Stimulated activated naive CD8-positive, alpha-beta T cell treated with anti-CD3 and anti-CD28 coated beads, Interleukin-15, Interleukin-2, amounts not matched to agents 100 U/mL and 50 U/mL, for 24 hours (primary cell): ENCODE measurements at regions not wholly inside any gene's neighbourhood (a gene's known extent, or its start where the extent isn't known, plus 50 kb on each side); places are given as distances from the start of the nearest gene placed in this dataset.
"Not testable (repeated sequence)": the region's sequence is repeated elsewhere in the genome, so short reads cannot be mapped to it uniquely, and the experiment has no call there.

ENCODE experiments used
- ATAC-seq: fragments of 150-1000 bp; cut with Tn5 transposase; one replicate; pipeline ENCODE4 v1.10.0; 2021
- DNase-seq: peaks from one replicate; pipeline ENCODE4 v3.0.0; 2021

- DNase-seq (no peak), ATAC-seq (no peak)
Measured at GRCh38 chr16:72457243-72457940, 285.4 kb upstream of the PMFBP1 start.

GRCh38 chr16:72455743-72456659, 284.0 kb upstream of the PMFBP1 start:
- DNase-seq = no peak
- ATAC-seq = no peak

GRCh38 chr16:72453856-72454255, 281.9 kb upstream of the PMFBP1 start:
- not testable (repeated sequence) for ATAC-seq, DNase-seq

- no peak for DNase-seq
- ATAC-seq = no peak
Measured at GRCh38 chr16:72444696-72445095, 272.7 kb upstream of the PMFBP1 start.

GRCh38 chr16:72443809-72444208, 271.9 kb upstream of the PMFBP1 start:
- ATAC-seq (no peak), DNase-seq (no peak)

GRCh38 chr16:72442385-72443158, 270.6 kb upstream of the PMFBP1 start:
- ATAC-seq = no peak

GRCh38 chr16:72437891-72438290, 265.9 kb upstream of the PMFBP1 start:
- ATAC-seq (no peak), DNase-seq (no peak)

More at GRCh38 chr16:72442385-72443158, 270.6 kb upstream of the PMFBP1 start:
- no peak for DNase-seq

- ATAC-seq (no peak), DNase-seq (no peak)
Measured at GRCh38 chr16:72434159-72434558, 262.2 kb upstream of the PMFBP1 start.

- ATAC-seq (no peak), DNase-seq (no peak)
Measured at GRCh38 chr16:72430121-72430520, 258.2 kb upstream of the PMFBP1 start.

- DNase-seq (no peak), ATAC-seq (no peak)
Measured at GRCh38 chr16:72429671-72430081, 257.7 kb upstream of the PMFBP1 start.

- DNase-seq (no peak), ATAC-seq (no peak)
Measured at GRCh38 chr16:72428681-72429376, 256.9 kb upstream of the PMFBP1 start.

- ATAC-seq (no peak), DNase-seq (no peak)
Measured at GRCh38 chr16:72427783-72428331, 255.9 kb upstream of the PMFBP1 start.

- no peak for DNase-seq
- ATAC-seq = no peak
Measured at GRCh38 chr16:72427051-72427782, 255.3 kb upstream of the PMFBP1 start.

GRCh38 chr16:72426386-72426785, 254.4 kb upstream of the PMFBP1 start:
- ATAC-seq (no peak), DNase-seq (no peak)

- ATAC-seq (no peak), DNase-seq (no peak)
Measured at GRCh38 chr16:72425571-72426341, 253.8 kb upstream of the PMFBP1 start.

- ATAC-seq = no peak
Measured at GRCh38 chr16:72424757-72425156, 252.8 kb upstream of the PMFBP1 start.

GRCh38 chr16:72422308-72422897, 250.4 kb upstream of the PMFBP1 start:
- no peak for DNase-seq
- ATAC-seq = no peak

More at GRCh38 chr16:72424757-72425156, 252.8 kb upstream of the PMFBP1 start:
- DNase-seq = no peak

GRCh38 chr16:72419638-72420037, 247.7 kb upstream of the PMFBP1 start:
- no peak for DNase-seq
- ATAC-seq = no peak

- no peak for DNase-seq
- ATAC-seq = no peak
Measured at GRCh38 chr16:72415379-72415778, 243.4 kb upstream of the PMFBP1 start.

- ATAC-seq (no peak), DNase-seq (no peak)
Measured at GRCh38 chr16:72410492-72410891, 238.5 kb upstream of the PMFBP1 start.
